ENCODE measurements at regions not wholly inside any gene's neighbourhood (a gene's known extent, or its start where the extent isn't known, plus 50 kb on each side); places are given as distances from the start of the nearest gene placed in this dataset.

GRCh38 chr5:5584236-5584745 is 161.8 kb downstream of the ICE1 start:
- Mint-ChIP-seq H3K27ac (no peak overlapping the region), H3K27me3 (peaks cover 6% of the 10 kb centered on the region), H3K9me3 (no peaks in the 10 kb centered on the region), H3K4me3 (no peak overlapping the region), H3K36me3 (no peaks in the 10 kb centered on the region), H3K4me1 (no peaks in the 10 kb centered on the region)
- no peak for ATAC-seq (ENCODE audit: low read depth)
- no peak for DNase-seq (ENCODE audit: low spot score in 2 of 2)

GRCh38 chr5:5583832-5584231 is 161.4 kb downstream of the ICE1 start:
- Mint-ChIP-seq H3K4me3 (no peak overlapping the region), H3K27ac (no peak overlapping the region), H3K27me3 (peaks cover 6% of the 10 kb centered on the region), H3K9me3 (no peaks in the 10 kb centered on the region), H3K36me3 (no peaks in the 10 kb centered on the region), H3K4me1 (no peaks in the 10 kb centered on the region)
- no peak for DNase-seq (ENCODE audit: low spot score in 2 of 2)
- ATAC-seq (ENCODE audit: low read depth): no peak

GRCh38 chr5:5583023-5583765 is 160.7 kb downstream of the ICE1 start:
- no peaks in the 10 kb centered on the region for H3K36me3 Mint-ChIP-seq
- no peak for ATAC-seq (ENCODE audit: low read depth)
- DNase-seq (ENCODE audit: low spot score in 2 of 2): no peak
- no peak overlapping the region for H3K4me3 Mint-ChIP-seq
- H3K27ac Mint-ChIP-seq: no peak overlapping the region
- H3K9me3 Mint-ChIP-seq: no peaks in the 10 kb centered on the region
- H3K4me1 Mint-ChIP-seq: no peaks in the 10 kb centered on the region
- peaks cover 6% of the 10 kb centered on the region for H3K27me3 Mint-ChIP-seq

GRCh38 chr5:5581080-5581479 is 158.6 kb downstream of the ICE1 start:
- ATAC-seq (ENCODE audit: low read depth) (no peak), DNase-seq (ENCODE audit: low spot score in 2 of 2) (no peak)
- Mint-ChIP-seq H3K27ac (no peak overlapping the region), H3K27me3 (peaks cover 2% of the 10 kb centered on the region), H3K4me3 (no peak overlapping the region), H3K36me3 (no peaks in the 10 kb centered on the region), H3K4me1 (no peaks in the 10 kb centered on the region), H3K9me3 (no peaks in the 10 kb centered on the region)

- Mint-ChIP-seq H3K27me3 (peaks cover 8% of the 10 kb centered on the region), H3K4me1 (no peaks in the 10 kb centered on the region), H3K36me3 (no peaks in the 10 kb centered on the region), H3K4me3 (no peak overlapping the region), H3K9me3 (no peaks in the 10 kb centered on the region), H3K27ac (no peak overlapping the region)
- no peak for ATAC-seq (ENCODE audit: low read depth)
- DNase-seq (ENCODE audit: low spot score in 2 of 2): no peak
Measured at GRCh38 chr5:5576744-5577143, 154.3 kb downstream of the ICE1 start.

GRCh38 chr5:5575461-5575860 is 153.0 kb downstream of the ICE1 start:
- peaks cover 10% of the 10 kb centered on the region for H3K27me3 Mint-ChIP-seq
- H3K27ac Mint-ChIP-seq: no peak overlapping the region
- H3K9me3 Mint-ChIP-seq: no peaks in the 10 kb centered on the region
- H3K4me3 Mint-ChIP-seq: no peak overlapping the region
- ATAC-seq (ENCODE audit: low read depth): no peak
- no peaks in the 10 kb centered on the region for H3K4me1 Mint-ChIP-seq
- no peak for DNase-seq (ENCODE audit: low spot score in 2 of 2)
- H3K36me3 Mint-ChIP-seq: no peaks in the 10 kb centered on the region

DNA sequence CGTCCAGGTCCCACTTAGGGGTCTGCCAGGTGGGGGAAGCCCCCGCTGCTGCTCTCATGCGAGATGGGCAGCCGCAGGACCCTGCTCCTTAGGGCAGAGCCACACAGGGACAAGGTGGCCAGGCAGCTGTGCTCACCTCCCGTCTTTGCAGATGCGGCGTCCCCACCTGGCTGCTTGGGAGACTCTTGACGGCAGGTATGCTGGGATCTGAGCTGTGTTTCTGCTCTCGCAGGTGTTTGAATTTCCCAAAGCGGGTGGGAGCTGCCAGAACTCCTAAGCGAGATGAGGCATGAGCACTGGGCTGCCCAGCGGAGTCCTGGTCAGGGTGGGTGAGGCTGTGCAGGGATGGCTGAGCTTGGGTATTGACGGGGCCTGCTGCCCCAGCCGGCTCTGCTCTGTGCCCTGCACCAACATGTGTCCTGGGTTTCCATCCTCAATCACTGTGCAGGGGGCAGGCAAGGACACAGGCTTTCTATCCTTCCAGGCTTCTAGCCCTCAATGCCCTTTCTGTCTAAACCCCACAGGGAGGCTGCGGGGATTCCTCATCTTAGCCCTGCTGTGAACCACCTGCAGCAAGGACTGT is 151.4 kb downstream of the ICE1 start:
- Mint-ChIP-seq H3K27ac (no peak overlapping the region), H3K9me3 (no peaks in the 10 kb centered on the region), H3K4me1 (no peaks in the 10 kb centered on the region), H3K36me3 (no peaks in the 10 kb centered on the region), H3K4me3 (no peak overlapping the region), H3K27me3 (peaks cover 8% of the 10 kb centered on the region)
- DNase-seq (ENCODE audit: low spot score in 2 of 2) (no peak), ATAC-seq (ENCODE audit: low read depth) (no peak)

DNA sequence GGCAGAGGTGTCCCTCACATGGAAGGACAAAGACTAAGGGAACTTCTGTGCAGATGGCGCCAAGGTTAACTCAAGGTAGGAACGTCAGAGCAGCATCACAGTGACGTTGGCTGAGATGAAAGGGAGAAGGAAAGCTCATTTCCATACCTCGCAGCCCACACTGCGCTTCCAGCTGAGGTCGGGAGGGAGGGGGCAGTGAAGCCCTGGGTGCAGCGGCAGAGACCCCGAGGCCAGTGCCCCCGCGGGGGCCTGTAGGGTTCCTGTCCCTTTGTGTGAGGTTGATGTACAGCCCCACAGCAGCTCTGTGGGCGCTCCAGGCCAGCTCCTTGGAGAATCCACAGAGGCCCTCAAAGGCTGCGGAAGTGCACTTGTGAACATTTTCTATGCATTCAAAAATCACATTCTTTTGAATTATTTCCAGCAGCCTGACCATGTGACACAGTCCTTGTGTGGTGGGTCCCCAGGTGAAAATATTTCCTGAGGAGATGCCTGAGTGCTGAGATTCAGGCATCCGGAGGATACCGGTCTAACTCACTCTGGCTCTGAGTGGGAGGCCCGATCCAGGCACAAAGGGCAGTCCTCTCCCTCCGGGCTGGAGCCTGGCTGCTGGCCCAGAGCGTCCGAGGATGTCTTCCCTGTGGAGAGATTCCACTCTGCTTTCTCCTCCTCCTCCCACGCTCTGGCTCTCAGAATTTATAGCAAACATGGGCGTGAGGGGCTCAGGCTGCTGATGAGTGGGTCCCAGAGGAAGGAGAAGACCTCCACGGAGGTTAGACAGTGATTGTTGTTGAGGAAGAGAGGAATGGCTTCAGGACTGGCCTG is 150.7 kb downstream of the ICE1 start:
- Mint-ChIP-seq H3K27me3 (peaks cover 9% of the 10 kb centered on the region), H3K9me3 (no peaks in the 10 kb centered on the region), H3K36me3 (peaks cover 2% of the 10 kb centered on the region), H3K4me3 (no peak overlapping the region), H3K4me1 (no peaks in the 10 kb centered on the region), H3K27ac (no peak overlapping the region)
- DNase-seq (ENCODE audit: low spot score in 2 of 2) (no peak), ATAC-seq (ENCODE audit: low read depth) (no peak)

- H3K9me3 Mint-ChIP-seq: no peaks in the 10 kb centered on the region
- no peak overlapping the region for H3K27ac Mint-ChIP-seq
- ATAC-seq (ENCODE audit: low read depth): no peak
Measured at GRCh38 chr5:5572010-5572865, 149.8 kb downstream of the ICE1 start.

GRCh38 chr5:5570646-5571045 is 148.2 kb downstream of the ICE1 start:
- Mint-ChIP-seq H3K9me3 (no peaks in the 10 kb centered on the region), H3K4me1 (no peaks in the 10 kb centered on the region), H3K36me3 (peaks cover 2% of the 10 kb centered on the region)

More at GRCh38 chr5:5572010-5572865, 149.8 kb downstream of the ICE1 start:
- Mint-ChIP-seq H3K36me3 (peaks cover 2% of the 10 kb centered on the region), H3K4me3 (no peak overlapping the region), H3K27me3 (peaks cover 9% of the 10 kb centered on the region), H3K4me1 (no peaks in the 10 kb centered on the region)
- DNase-seq (ENCODE audit: low spot score in 2 of 2): no peak

DNA sequence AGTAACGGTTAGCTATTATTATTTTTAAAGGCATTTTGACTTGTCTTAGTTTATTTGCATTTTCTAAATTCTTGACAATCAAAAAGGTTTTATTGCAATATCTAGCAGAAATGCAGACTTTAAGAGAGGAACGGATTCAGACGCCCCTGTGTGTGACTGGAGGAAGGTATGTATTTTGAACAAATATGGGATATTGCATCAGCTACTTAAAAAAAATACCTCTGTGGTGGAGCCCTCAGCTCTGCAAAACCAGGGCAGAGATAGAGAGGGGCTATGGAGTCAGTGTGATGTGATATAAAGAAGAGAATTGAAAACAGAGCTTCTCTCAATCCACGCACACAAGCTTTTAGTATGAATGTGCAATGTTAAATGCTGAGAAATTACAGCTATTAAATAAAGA is 142.4 kb downstream of the ICE1 start:
- Mint-ChIP-seq H3K27me3 (peaks cover 6% of the 10 kb centered on the region), H3K4me3 (no peak overlapping the region), H3K9me3 (no peaks in the 10 kb centered on the region), H3K36me3 (peaks cover 2% of the 10 kb centered on the region), H3K27ac (no peak overlapping the region), H3K4me1 (peaks cover 3% of the 10 kb centered on the region)
- no peak for DNase-seq (ENCODE audit: low spot score in 2 of 2)
- no peak for ATAC-seq (ENCODE audit: low read depth)

More at GRCh38 chr5:5570646-5571045, 148.2 kb downstream of the ICE1 start:
- DNase-seq (ENCODE audit: low spot score in 2 of 2) (no peak), ATAC-seq (ENCODE audit: low read depth) (no peak)
- Mint-ChIP-seq H3K27me3 (peaks cover 8% of the 10 kb centered on the region), H3K27ac (no peak overlapping the region), H3K4me3 (no peak overlapping the region)

DNA sequence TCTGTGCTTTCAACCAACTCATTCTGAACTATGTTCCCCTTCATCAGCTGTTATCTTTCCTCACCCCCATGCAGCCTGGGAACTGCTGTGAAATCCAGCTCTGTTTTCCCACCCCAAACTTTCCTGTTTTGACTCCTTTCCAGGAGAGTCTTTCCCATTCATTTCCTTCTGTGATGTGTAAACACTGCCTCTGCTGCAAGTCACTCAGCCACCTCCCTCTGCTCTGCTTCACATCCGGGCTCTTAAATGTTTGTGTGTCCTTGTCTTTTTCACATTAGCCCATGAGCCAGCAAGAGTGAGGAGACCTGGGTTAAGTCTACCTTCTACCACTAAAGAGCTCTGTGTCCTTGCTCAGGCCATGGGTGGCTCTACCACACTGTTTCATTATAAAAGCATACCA is 137.5 kb downstream of the ICE1 start:
- H3K27me3 Mint-ChIP-seq: peaks cover 6% of the 10 kb centered on the region
- no peaks in the 10 kb centered on the region for H3K9me3 Mint-ChIP-seq
- peaks cover 5% of the 10 kb centered on the region for H3K4me1 Mint-ChIP-seq
- ATAC-seq (ENCODE audit: low read depth) (no peak), DNase-seq (ENCODE audit: low spot score in 2 of 2) (no peak)
- H3K36me3 Mint-ChIP-seq: no peaks in the 10 kb centered on the region
- H3K27ac Mint-ChIP-seq: no peak overlapping the region
- no peak overlapping the region for H3K4me3 Mint-ChIP-seq

- DNase-seq (ENCODE audit: low spot score in 2 of 2) (no peak), ATAC-seq (ENCODE audit: low read depth) (no peak)
- H3K27me3 Mint-ChIP-seq: peaks cover 4% of the 10 kb centered on the region
- no peak overlapping the region for H3K4me3 Mint-ChIP-seq
- peaks cover 4% of the 10 kb centered on the region for H3K36me3 Mint-ChIP-seq
- H3K4me1 Mint-ChIP-seq: peaks cover 5% of the 10 kb centered on the region
- H3K9me3 Mint-ChIP-seq: no peaks in the 10 kb centered on the region
- no peak overlapping the region for H3K27ac Mint-ChIP-seq
Measured at GRCh38 chr5:5558638-5559527, 136.4 kb downstream of the ICE1 start.
